Adrenal gland (tissue), 9 donors: ENCODE measurements at regions not wholly inside any gene's neighbourhood (a gene's known extent, or its start where the extent isn't known, plus 50 kb on each side); places are given as distances from the start of the nearest gene placed in this dataset.

Experiments used
- DNase-seq, 7 donors: peaks; one replicate each; pipeline ENCODE4 v3.0.0-alpha.2; 2019 to 2020
- H3K27ac ChIP-seq, 5 donors: fragments of 200-600 bp; sonication (generic) in 4 of 5; 1 replicate in 3 of 5; 2 replicates in 2 of 5; pipeline versions ENCODE4 v1.5.1 to v1.8.0; 2016 to 2020; ENCODE audit warnings: mild to moderate bottlenecking in 1 of 5
- H3K27me3 ChIP-seq: fragments of 200-600 bp; 2 replicates; pipeline ENCODE4 v1.8.0; 2021
- H3K36me3 ChIP-seq, 2 donors: fragments of 200-600 bp; replicated peaks in 1 of 2; 1 replicate in 1 of 2; 2 replicates in 1 of 2; pipeline versions ENCODE4 v1.5.1 to v1.8.0; 2018 to 2022
- H3K4me1 ChIP-seq, 2 donors: fragments of 200-600 bp; replicated peaks in 1 of 2; 1 replicate in 1 of 2; 2 replicates in 1 of 2; pipeline versions ENCODE4 v1.5.1 to v1.8.0; 2018 to 2021
- H3K4me3 ChIP-seq, 4 donors: fragments of 200-600 bp; sonication (generic) in 3 of 4; one replicate each; pipeline ENCODE4 v1.5.1; 2016 to 2018
- H3K9me3 ChIP-seq, 3 donors: fragments of 200-600 bp; sonication (generic) in 1 of 3; replicated peaks in 1 of 3; 1 replicate in 2 of 3; 2 replicates in 1 of 3; pipeline versions ENCODE4 v1.5.1 to v1.8.0; 2016 to 2021
- POLR2A ChIP-seq, 2 donors: fragments of 450-650 bp; IDR thresholded peaks; one replicate each; pipeline ENCODE4 v1.6.1; 2017; ENCODE audit warnings: antibody characterized with exemption in 2 of 2, mild to moderate bottlenecking in 2 of 2, moderate library complexity in 1 of 2
- WGBS, 4 donors: extraction: QIAGEN DNeasy Blood & Tissue Kit in 2 of 4; methylation state at CpG; one replicate each; pipeline versions ENCODE4 v1.1.5 to v1.1.7; 2013 to 2017; 5-methylcytosine and 5-hydroxymethylcytosine counted together
- intact Hi-C, 2 donors: fragments of 100-400 bp; cut with DNase I; formaldehyde crosslinking; loops; one replicate each; pipeline versions ENCODE4 v1.14.1 to v1.15.0; 2022 to 2023
- TF ChIP-seq, protein P1 (sequence below), 6 experiments: fragments of 450-650 bp in 4 of 6; fragments of 200-600 bp in 2 of 6; sonication (generic) in 1 of 6; IDR thresholded peaks; 1 replicate in 5 of 6; 2 replicates in 1 of 6; pipeline versions ENCODE4 v1.5.1 to v1.8.0; 2016 to 2021; ENCODE audit warnings: antibody characterized with exemption in 6 of 6, mild to moderate bottlenecking in 2 of 6, moderate library complexity in 1 of 6
- donor health status: healthy with polysubstance abuse.
- donor health status: Bipolar disorder and iron deficiency.
- donor health status: DM: yes; HTN: yes; CAD: no.
- donor health status: DM: no; HTN: no; CAD: no.
- donor health status: DM: no; HTN: no; CAD: no.

DNA sequence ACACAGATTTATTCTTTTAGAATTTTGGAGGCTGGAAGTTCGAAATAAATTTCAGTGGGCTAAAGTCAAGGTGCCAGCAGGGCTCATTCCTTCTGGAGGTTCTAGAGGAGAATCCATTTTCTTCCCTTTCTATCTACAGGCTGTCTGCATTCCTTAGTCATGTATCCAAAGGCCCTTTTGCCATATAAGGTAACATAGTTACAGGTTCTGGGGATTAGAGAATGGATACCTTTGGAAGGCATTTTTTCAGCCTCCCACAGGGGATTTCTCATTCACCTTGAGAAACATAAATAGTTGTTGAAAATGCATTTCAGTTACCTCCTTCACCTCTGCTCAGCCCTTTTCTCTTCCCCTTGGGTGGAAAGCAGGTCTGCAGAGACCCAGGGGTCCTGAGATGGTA lies 280.0 kb upstream of the MAP3K1 start:
- WGBS, 4 donors: 92 to 97% (median 97%) methylated on average over 1 of the region's 1 CpG
- TF ChIP-seq, protein P1, sequence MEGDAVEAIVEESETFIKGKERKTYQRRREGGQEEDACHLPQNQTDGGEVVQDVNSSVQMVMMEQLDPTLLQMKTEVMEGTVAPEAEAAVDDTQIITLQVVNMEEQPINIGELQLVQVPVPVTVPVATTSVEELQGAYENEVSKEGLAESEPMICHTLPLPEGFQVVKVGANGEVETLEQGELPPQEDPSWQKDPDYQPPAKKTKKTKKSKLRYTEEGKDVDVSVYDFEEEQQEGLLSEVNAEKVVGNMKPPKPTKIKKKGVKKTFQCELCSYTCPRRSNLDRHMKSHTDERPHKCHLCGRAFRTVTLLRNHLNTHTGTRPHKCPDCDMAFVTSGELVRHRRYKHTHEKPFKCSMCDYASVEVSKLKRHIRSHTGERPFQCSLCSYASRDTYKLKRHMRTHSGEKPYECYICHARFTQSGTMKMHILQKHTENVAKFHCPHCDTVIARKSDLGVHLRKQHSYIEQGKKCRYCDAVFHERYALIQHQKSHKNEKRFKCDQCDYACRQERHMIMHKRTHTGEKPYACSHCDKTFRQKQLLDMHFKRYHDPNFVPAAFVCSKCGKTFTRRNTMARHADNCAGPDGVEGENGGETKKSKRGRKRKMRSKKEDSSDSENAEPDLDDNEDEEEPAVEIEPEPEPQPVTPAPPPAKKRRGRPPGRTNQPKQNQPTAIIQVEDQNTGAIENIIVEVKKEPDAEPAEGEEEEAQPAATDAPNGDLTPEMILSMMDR (IDR thresholded peaks at IDR 0.05): no peak
- TF ChIP-seq POLR2A (IDR thresholded peaks at IDR 0.05): no peak
- Histone ChIP-seq H3K9me3 (no peaks in the 10 kb centered on the region), H3K4me1 (no peaks in the 10 kb centered on the region), H3K36me3 (no peaks in the 10 kb centered on the region), H3K4me3 (no peak overlapping the region), H3K27ac (no peak overlapping the region), H3K27me3 (no peaks in the 10 kb centered on the region)
- no peak for DNase-seq
- intact Hi-C loops: no loop called here

DNA sequence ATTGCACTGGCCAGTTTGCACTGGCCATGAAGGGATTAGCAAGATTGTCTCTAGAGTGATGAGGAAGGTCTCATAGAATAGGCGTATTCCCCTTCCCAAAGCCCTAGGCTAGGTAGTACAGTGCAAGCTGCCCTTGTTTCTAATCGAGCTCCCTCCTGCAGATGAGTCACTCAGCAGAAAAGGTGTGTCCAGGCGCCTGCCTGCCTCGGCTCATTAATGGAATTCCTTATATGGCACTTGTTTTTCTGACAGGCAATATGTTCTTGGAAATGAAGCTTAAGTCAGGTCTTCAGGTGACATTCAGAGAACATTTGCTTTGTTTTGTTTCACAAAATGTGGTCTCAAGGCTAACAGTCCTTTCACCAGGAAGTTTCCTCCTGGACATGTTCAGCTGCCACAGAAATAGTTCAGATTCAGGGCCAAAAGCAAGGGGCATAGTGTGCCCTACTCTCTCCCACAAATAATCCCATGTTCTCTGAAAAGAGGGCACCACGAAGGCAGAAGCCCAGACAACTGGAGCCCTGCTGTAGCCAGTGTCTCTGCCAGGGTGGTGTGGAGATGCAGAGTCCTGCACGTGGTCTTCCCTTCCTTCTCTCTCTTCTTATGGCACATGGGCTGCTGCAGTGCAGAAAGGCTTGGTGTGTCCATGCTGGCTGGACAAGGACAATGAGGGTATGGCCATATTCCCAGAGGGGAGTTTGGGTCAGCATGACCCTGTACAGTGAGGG lies 281.1 kb upstream of the MAP3K1 start:
- intact Hi-C loops: no loop called here
- Histone ChIP-seq H3K4me1 (no peaks in the 10 kb centered on the region), H3K27me3 (no peaks in the 10 kb centered on the region), H3K36me3 (no peaks in the 10 kb centered on the region), H3K4me3 (no peak overlapping the region), H3K9me3 (no peaks in the 10 kb centered on the region), H3K27ac (no peak overlapping the region)
- WGBS, 4 donors: 69 to 76% (median 74%) methylated on average over 5 to 6 of the region's 6 CpGs
- peak in 3 of 7 donors; percentile 10 to 29 (median 27) for DNase-seq
- no peak for TF ChIP-seq POLR2A (IDR thresholded peaks at IDR 0.05)
- TF ChIP-seq, protein P1 (IDR thresholded peaks at IDR 0.05): no peak

DNA sequence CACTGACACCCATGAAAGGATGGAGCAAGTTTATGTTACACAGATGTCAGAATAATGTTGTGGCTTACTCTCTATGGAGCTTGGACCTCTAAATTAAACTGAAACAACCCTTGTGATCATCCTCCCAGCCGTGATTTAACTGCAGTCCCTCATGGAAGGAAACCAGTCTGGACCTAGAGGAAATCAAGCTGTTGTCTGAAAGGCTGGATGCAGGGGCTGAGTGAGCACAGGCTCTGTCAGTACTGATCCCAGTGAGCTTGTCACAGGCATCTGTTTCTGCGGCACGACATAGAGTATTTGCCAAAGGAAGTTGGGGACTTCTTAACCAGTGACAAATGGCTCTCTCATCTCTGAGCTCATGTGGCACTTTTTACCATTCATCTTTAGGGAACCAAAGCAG lies 282.9 kb upstream of the MAP3K1 start:
- Histone ChIP-seq H3K4me3 (no peak overlapping the region), H3K4me1 (no peaks in the 10 kb centered on the region), H3K27ac (no peak overlapping the region), H3K27me3 (no peaks in the 10 kb centered on the region), H3K9me3 (no peaks in the 10 kb centered on the region), H3K36me3 (no peaks in the 10 kb centered on the region)
- intact Hi-C loops: no loop called here
- no peak for DNase-seq
- WGBS, 4 donors: 33 to 63% (median 44%) methylated on average over 3 of the region's 3 CpGs
- no peak for TF ChIP-seq POLR2A (IDR thresholded peaks at IDR 0.05)
- TF ChIP-seq, protein P1 (IDR thresholded peaks at IDR 0.05): no peak

- H3K9me3 ChIP-seq: no peaks in the 10 kb centered on the region
- no peak overlapping the region for H3K4me3 ChIP-seq
- intact Hi-C loops: no loop called here
- DNase-seq: no peak
- H3K27me3 ChIP-seq: no peaks in the 10 kb centered on the region
- TF ChIP-seq, protein P1 (IDR thresholded peaks at IDR 0.05): no peak
- no peak for TF ChIP-seq POLR2A (IDR thresholded peaks at IDR 0.05)
- H3K27ac ChIP-seq: no peak overlapping the region
- H3K36me3 ChIP-seq: no peaks in the 10 kb centered on the region
- WGBS, 4 donors: 85 to 91% (median 88%) methylated on average over 2 of the region's 2 CpGs
- H3K4me1 ChIP-seq: no peaks in the 10 kb centered on the region
These were observed 284.7 kb upstream of the MAP3K1 start for GRCh38 chr5:56530626-56531138.
